Prostate gland (tissue), 2 donors: ENCODE measurements at regions not wholly inside any gene's neighbourhood (a gene's known extent, or its start where the extent isn't known, plus 50 kb on each side); places are given as distances from the start of the nearest gene placed in this dataset.

ENCODE experiments used
- CTCF ChIP-seq, 4 experiments: fragments of 200-600 bp in 2 of 4; fragments of 450-650 bp in 2 of 4; sonication (generic) in 2 of 4; IDR thresholded peaks; 1 replicate in 3 of 4; 2 replicates in 1 of 4; pipeline ENCODE4 v1.5.1; 2016 to 2019; ENCODE audit warnings: antibody characterized with exemption in 4 of 4, mild to moderate bottlenecking in 2 of 4, moderate library complexity in 2 of 4
- POLR2A ChIP-seq: fragments of 450-650 bp; IDR thresholded peaks from one replicate; pipeline ENCODE4 v1.6.1; 2016; ENCODE audit warnings: antibody characterized with exemption, mild to moderate bottlenecking
- POLR2AphosphoS5 ChIP-seq: sonication (generic); formaldehyde crosslinking; IDR thresholded peaks from one replicate; pipeline ENCODE4 v1.6.1; 2017; ENCODE audit warnings: antibody characterized with exemption

- TF ChIP-seq POLR2A (no peak), POLR2AphosphoS5 (no peak), CTCF (IDR thresholded peaks at IDR 0.05) (no peak)
Observed at GRCh38 chr9:129390541-129390940, 212.5 kb upstream of the IER5L start.
